HCT116 (cell line): ENCODE measurements at regions not wholly inside any gene's neighbourhood (a gene's known extent, or its start where the extent isn't known, plus 50 kb on each side); places are given as distances from the start of the nearest gene placed in this dataset.

ENCODE experiments used
- ATAC-seq: fragments of 200-7000 bp; cut with Tn5 transposase; 2 replicates; pipeline ENCODE4 v1.9.1; 2020; ENCODE audit warnings: mild to moderate bottlenecking, moderate library complexity
- BruUV-seq: library from RNA; stranded (reverse); fragments of 400-500 nt; replicated peaks from 2 replicates; lab custom pipeline; 2021; lab: Mats Ljungman, UMichigan
- CTCF ChIA-PET: fragments of 300-600 bp; sonication (Branson Sonifier 250); formaldehyde crosslinking; loops from one replicate; lab custom pipeline; 2021; ENCODE audit warnings: antibody characterized with exemption; lab: Charles Lee
- POLR2A ChIA-PET: fragments of 300-600, 350-600 bp; sonication (Branson Sonifier 250); formaldehyde crosslinking; loops from one replicate; lab custom pipeline; 2021; ENCODE audit warnings: antibody characterized with exemption; lab: Charles Lee
- RAD21 ChIA-PET, 2 experiments: fragments of 300-600 bp; sonication (Branson Sonifier 250); formaldehyde crosslinking; loops; one replicate each; lab custom pipeline; 2023; ENCODE audit warnings: low total read pairs in 2 of 2; ENCODE audit not compliant: uncharacterized antibody in 2 of 2, unreplicated experiment in 2 of 2, low non-redundant PET in 1 of 2; lab: Charles Lee
- DNase-seq: peaks from one replicate; pipeline ENCODE4 v3.0.0-alpha.2; 2010; ENCODE audit warnings: low read depth, low spot score
- H2AFZ ChIP-seq: fragments of 200-600 bp; shearing (Covaris generic), sonication (generic); 2 replicates; pipeline ENCODE4 v1.6.1; 2017; ENCODE audit warnings: low read depth, mixed run types, mixed read lengths, antibody characterized with exemption, low read length; ENCODE audit not compliant: poor library complexity, severe bottlenecking
- H3K27ac ChIP-seq: 2 replicates; pipeline ENCODE4 v1.5.1; 2012; ENCODE audit warnings: low read depth, low read length
- H3K27me3 ChIP-seq: fragments of 200-600 bp; sonication (generic); 2 replicates; pipeline ENCODE4 v1.6.1; 2016; ENCODE audit warnings: mixed run types, low read length, mixed read lengths; ENCODE audit not compliant: insufficient read depth
- H3K36me3 ChIP-seq, 2 experiments: fragments of 200-500 bp in 1 of 2; fragments of 200-600 bp in 1 of 2; sonication (Bioruptor generic) in 1 of 2; sonication (generic) in 1 of 2; 2 replicates each; pipeline versions ENCODE4 v1.5.1 to v1.6.1; 2014 to 2016; ENCODE audit warnings: low read length in 2 of 2, inconsistent platforms in 1 of 2, mixed read lengths in 1 of 2, mixed run types in 1 of 2; ENCODE audit not compliant: insufficient read depth in 2 of 2, control insufficient read depth in 1 of 2
- H3K4me1 ChIP-seq, 2 experiments: fragments of 200-600 bp in 1 of 2; sonication (generic) in 1 of 2; 2 replicates each; pipeline versions ENCODE4 v1.5.1 to v1.6.1; 2012 to 2017; ENCODE audit warnings: low read length in 2 of 2, inconsistent platforms in 1 of 2, mild to moderate bottlenecking in 1 of 2, mixed read lengths in 1 of 2, mixed run types in 1 of 2, moderate library complexity in 1 of 2; ENCODE audit not compliant: insufficient read depth in 2 of 2, control insufficient read depth in 1 of 2
- H3K4me2 ChIP-seq: fragments of 200-600 bp; sonication (generic); 2 replicates; pipeline ENCODE4 v1.6.1; 2017; ENCODE audit warnings: mixed run types, low read length, mixed read lengths
- H3K4me3 ChIP-seq, 2 experiments: fragments of 200-600 bp in 1 of 2; sonication (generic) in 1 of 2; replicated peaks in 1 of 2; 2 replicates each; pipeline ENCODE4 v1.5.1; 2011 to 2016; ENCODE audit warnings: low read length in 2 of 2, control low read depth in 1 of 2, low read depth in 1 of 2, mild to moderate bottlenecking in 1 of 2, mixed read lengths in 1 of 2, mixed run types in 1 of 2
- H3K79me2 ChIP-seq: fragments of 200-600 bp; sonication (generic); 2 replicates; pipeline ENCODE4 v1.6.1; 2017; ENCODE audit warnings: mild to moderate bottlenecking, mixed run types, low read length, moderate library complexity, mixed read lengths; ENCODE audit not compliant: insufficient read depth
- H3K9ac ChIP-seq: fragments of 200-600 bp; sonication (generic); 2 replicates; pipeline ENCODE4 v1.6.1; 2016; ENCODE audit warnings: low read length, mixed read lengths
- H3K9me2 ChIP-seq: fragments of 200-600 bp; sonication (generic), shearing (Covaris generic); 2 replicates; pipeline ENCODE4 v1.6.1; 2017; ENCODE audit warnings: mixed run types, mild to moderate bottlenecking, moderate library complexity; ENCODE audit not compliant: insufficient read depth
- H3K9me3 ChIP-seq, 2 experiments: fragments of 200-500 bp in 1 of 2; fragments of 200-600 bp in 1 of 2; sonication (Bioruptor generic) in 1 of 2; sonication (generic) in 1 of 2; 2 replicates each; pipeline ENCODE4 v1.6.1; 2014 to 2017; ENCODE audit warnings: low read length in 2 of 2, mixed read lengths in 2 of 2, inconsistent platforms in 1 of 2, low read depth in 1 of 2, mild to moderate bottlenecking in 1 of 2, mixed run types in 1 of 2, moderate library complexity in 1 of 2; ENCODE audit not compliant: control insufficient read depth in 1 of 2, insufficient read depth in 1 of 2
- H4K20me1 ChIP-seq: fragments of 200-600 bp; sonication (generic), shearing (Covaris generic); 2 replicates; pipeline ENCODE4 v1.6.1; 2017; ENCODE audit warnings: mixed run types, mild to moderate bottlenecking, moderate library complexity; ENCODE audit not compliant: insufficient read depth
- EGR1 ChIP-seq: IDR thresholded peaks from 2 replicates; pipeline ENCODE4 v1.6.1; 2012; ENCODE audit warnings: low read depth
- EZH2phosphoT487 ChIP-seq: fragments of 200-600 bp; IDR thresholded peaks from 2 replicates; pipeline ENCODE4 v1.6.1; 2018; ENCODE audit warnings: antibody characterized with exemption, borderline replicate concordance
- FOSL1 ChIP-seq: IDR thresholded peaks from 2 replicates; pipeline ENCODE4 v1.6.1; 2012; ENCODE audit warnings: low read depth
- JUND ChIP-seq: IDR thresholded peaks from 2 replicates; pipeline ENCODE4 v1.6.1; 2012
- MAX ChIP-seq: IDR thresholded peaks from 2 replicates; pipeline ENCODE4 v1.6.1; 2012
- POLR2A ChIP-seq: IDR thresholded peaks from 2 replicates; pipeline ENCODE4 v1.7.0; 2011; ENCODE audit warnings: borderline replicate concordance; ENCODE audit not compliant: insufficient read depth, insufficient read length; ENCODE audit errors: extremely low read depth
- RAD21 ChIP-seq: IDR thresholded peaks from 2 replicates; pipeline ENCODE4 v1.6.1; 2012; ENCODE audit warnings: low read depth, mild to moderate bottlenecking
- REST ChIP-seq: IDR thresholded peaks from 2 replicates; pipeline ENCODE4 v1.6.1; 2012; ENCODE audit warnings: low read depth
- SP1 ChIP-seq: IDR thresholded peaks from 2 replicates; pipeline ENCODE4 v1.6.1; 2012; ENCODE audit warnings: low read depth
- TCF7L2 ChIP-seq: IDR thresholded peaks from 2 replicates; pipeline ENCODE4 v1.7.0; 2011; ENCODE audit warnings: borderline replicate concordance, inconsistent platforms; ENCODE audit not compliant: insufficient read depth, insufficient read length; ENCODE audit errors: extremely low read depth
- YY1 ChIP-seq: IDR thresholded peaks from 2 replicates; pipeline ENCODE4 v1.6.1; 2011; ENCODE audit warnings: low read length, low read depth, moderate library complexity, mild to moderate bottlenecking; ENCODE audit not compliant: insufficient replicate concordance; ENCODE audit errors: extremely low read depth
- ZBTB33 ChIP-seq: IDR thresholded peaks from 2 replicates; pipeline ENCODE4 v1.6.1; 2011; ENCODE audit warnings: mild to moderate bottlenecking, low read length, moderate library complexity; ENCODE audit not compliant: insufficient replicate concordance; ENCODE audit errors: extremely low read depth
- intact Hi-C: fragments of 100-400 bp; cut with micrococcal nuclease; formaldehyde crosslinking; loops from 2 replicates; pipeline ENCODE4 v1.10.0; 2022

- Histone ChIP-seq H3K4me2 (no peak overlapping the region), H3K9ac (no peak overlapping the region), H3K27me3 (no peaks in the 10 kb centered on the region), H3K4me3 (no peak overlapping the region), H4K20me1 (no peaks in the 10 kb centered on the region), H3K27ac (no peak overlapping the region), H2AFZ (no peak overlapping the region), H3K4me1 (no peaks in the 10 kb centered on the region), H3K9me3 (no peaks in the 10 kb centered on the region), H3K9me2 (no peaks in the 10 kb centered on the region), H3K79me2 (no peaks in the 10 kb centered on the region), H3K36me3 (no peaks in the 10 kb centered on the region)
- BruUV-seq = no TSS peak
- POLR2A ChIA-PET = no interaction called here
- TF ChIP-seq TCF7L2 (no peak), MAX (no peak), POLR2A (no peak), RAD21 (no peak), ZBTB33 (no peak), EGR1 (no peak), JUND (no peak)
- intact Hi-C loops = no loop called here
- RAD21 ChIA-PET = no interaction called here
- DNase-seq = no peak
- CTCF ChIA-PET = no interaction called here
- ATAC-seq = no peak
Observed at GRCh38 chrX:69014200-69014599, 151.1 kb downstream of the PJA1 start.

GRCh38 chrX:69010339-69010738 is 154.9 kb downstream of the PJA1 start:
- H4K20me1 ChIP-seq = no peaks in the 10 kb centered on the region
- intact Hi-C loops = no loop called here
- H3K36me3 ChIP-seq = no peaks in the 10 kb centered on the region
- RAD21 ChIA-PET = no interaction called here
- BruUV-seq = no TSS peak
- H3K9me2 ChIP-seq = no peaks in the 10 kb centered on the region
- no peak overlapping the region for H3K4me3 ChIP-seq
- no peak overlapping the region for H3K9ac ChIP-seq
- TF ChIP-seq YY1 (no peak), REST (no peak), EGR1 (no peak), SP1 (no peak), FOSL1 (no peak), RAD21 (no peak), EZH2phosphoT487 (no peak), JUND (no peak)
- no peak overlapping the region for H3K4me2 ChIP-seq
- H2AFZ ChIP-seq = no peak overlapping the region
- no peaks in the 10 kb centered on the region for H3K4me1 ChIP-seq
- ATAC-seq (no peak), DNase-seq (no peak)
- H3K79me2 ChIP-seq = no peaks in the 10 kb centered on the region
- no peaks in the 10 kb centered on the region for H3K27me3 ChIP-seq
- POLR2A ChIA-PET = no interaction called here
- no peak overlapping the region for H3K27ac ChIP-seq
- no peaks in the 10 kb centered on the region for H3K9me3 ChIP-seq
- CTCF ChIA-PET = no interaction called here
